ENCODE measurements at regions not wholly inside any gene's neighbourhood (a gene's known extent, or its start where the extent isn't known, plus 50 kb on each side); places are given as distances from the start of the nearest gene placed in this dataset.

- intact Hi-C loops (cut with micrococcal nuclease): loop anchor here (1.0 to 2.0 kb wide), 3 partner anchors 42 to 108 kb away; no protein-coding TSS in a partner anchor
- H3K4me1 ChIP-seq (ENCODE audit: control insufficient read depth, extremely low read depth, insufficient read depth, low read length): peaks cover 37% of the 10 kb centered on the region
- CTCF ChIA-PET: interaction anchor here (0.7 to 1.5 kb wide), 7 partner anchors 9 to 234 kb away, joined by 3 to 6 read pairs (median 3); no protein-coding TSS in a partner anchor
- no peaks in the 10 kb centered on the region for H3K9me1 ChIP-seq (replicated peaks; ENCODE audit: control insufficient read depth, extremely low read depth, insufficient read depth, low read length)
- H3K9me3 ChIP-seq (replicated peaks; ENCODE audit: control insufficient read depth, insufficient read depth, low read length): no peaks in the 10 kb centered on the region
- peak overlapping the region; percentile 40 for H3K27ac ChIP-seq (ENCODE audit: insufficient read depth, low read depth, low read length)
- POLR2A ChIA-PET: interaction anchor here (0.6 to 1.2 kb wide), 3 partner anchors 67 to 120 kb away, joined by 3 read pairs; no protein-coding TSS in a partner anchor
- DNase-seq (ENCODE audit: low read depth, low spot score) (peak; percentile 98), FAIRE-seq (peak; percentile 80)
- BruUV-seq (replicated peaks): no TSS peak
- no peak overlapping the region for H2AFZ ChIP-seq (ENCODE audit: low read depth, low read length)
- H4K20me1 ChIP-seq (replicated peaks; ENCODE audit: control insufficient read depth, extremely low read depth, insufficient read depth, low read length): no peaks in the 10 kb centered on the region
- peak overlapping the region; percentile 59 for H3K4me2 ChIP-seq (ENCODE audit: insufficient read depth, low read length)
- TF ChIP-seq FOS (IDR thresholded peaks at IDR 0.05; ENCODE audit: borderline replicate concordance, insufficient read depth, low read length) (no peak), CTCF (IDR thresholded peaks at IDR 0.05; ENCODE audit: extremely low read depth in 1 of 2, insufficient read depth in 1 of 2, low read depth in 1 of 2, low read length in 2 of 2) (no peak), EZH2 (IDR thresholded peaks at IDR 0.05; ENCODE audit: borderline replicate concordance, low read depth, low read length, severe bottlenecking) (no peak), MYC (IDR thresholded peaks at IDR 0.05; ENCODE audit: low read depth, low read length) (no peak), POLR2A (IDR thresholded peaks at IDR 0.05; ENCODE audit: low read depth, low read length) (no peak)
- H3K79me2 ChIP-seq (ENCODE audit: control insufficient read depth, insufficient read depth, low read length): no peaks in the 10 kb centered on the region
- dilution Hi-C loops (cut with MboI; ENCODE audit: extremely low pct_ligation_motif_present, low sequenced_read_pairs): no loop called here
- no peak overlapping the region for H3K4me3 ChIP-seq (replicated peaks in 1 of 3; ENCODE audit: insufficient read depth in 1 of 3, low read depth in 1 of 3, low read length in 3 of 3)
- no peaks in the 10 kb centered on the region for H3K36me3 ChIP-seq (ENCODE audit: control insufficient read depth in 2 of 2, extremely low read depth in 1 of 2, insufficient read depth in 2 of 2, low read length in 2 of 2)
- H3K27me3 ChIP-seq (ENCODE audit: control insufficient read depth in 2 of 2, insufficient read depth in 2 of 2, low read length in 2 of 2): peaks cover 17 to 42% of the 10 kb centered on the region in 2 experiments
- H3K9ac ChIP-seq (replicated peaks; ENCODE audit: extremely low read depth, insufficient read depth, low read length): no peak overlapping the region
These were observed 110.6 kb upstream of the LIMCH1 start for GRCh38 chr4:41427306-41427882.

Measured in endothelial cell of umbilical vein (primary cell).